Keratinocyte (primary cell): ENCODE measurements at regions not wholly inside any gene's neighbourhood (a gene's known extent, or its start where the extent isn't known, plus 50 kb on each side); places are given as distances from the start of the nearest gene placed in this dataset.

ENCODE experiments used
- DNase-seq: peaks from one replicate; pipeline ENCODE4 v3.0.0-alpha.2; 2011; ENCODE audit warnings: low read depth, missing footprints, low spot score
- FAIRE-seq: peaks from 2 replicates; lab custom pipeline; 2011; peaks lifted over from hg19 to GRCh38; lab: Jason Lieb, UNC
- H2AFZ ChIP-seq: 2 replicates; pipeline ENCODE4 v1.6.0; 2012; ENCODE audit warnings: low read length, control low read depth, inconsistent platforms; ENCODE audit not compliant: control insufficient read depth
- H3K27ac ChIP-seq: 2 replicates; pipeline ENCODE4 v1.5.1; 2011; ENCODE audit warnings: low read length; ENCODE audit not compliant: control insufficient read depth, insufficient read depth
- H3K27me3 ChIP-seq: 3 replicates; pipeline ENCODE4 v1.6.0; 2011; ENCODE audit warnings: low read length; ENCODE audit not compliant: control insufficient read depth, insufficient read depth; ENCODE audit errors: extremely low read depth
- H3K36me3 ChIP-seq, 2 experiments: 2 replicates in 1 of 2; 3 replicates in 1 of 2; pipeline ENCODE4 v1.5.1; 2011; ENCODE audit warnings: low read length in 2 of 2, mild to moderate bottlenecking in 1 of 2; ENCODE audit not compliant: control insufficient read depth in 2 of 2, insufficient read depth in 2 of 2; ENCODE audit errors: extremely low read depth in 1 of 2
- H3K4me1 ChIP-seq: 3 replicates; pipeline ENCODE4 v1.5.1; 2011; ENCODE audit warnings: low read length; ENCODE audit not compliant: control insufficient read depth, insufficient read depth; ENCODE audit errors: extremely low read depth
- H3K4me2 ChIP-seq: 3 replicates; pipeline ENCODE4 v1.6.0; 2011; ENCODE audit warnings: low read depth, low read length; ENCODE audit not compliant: control insufficient read depth, insufficient read depth; ENCODE audit errors: extremely low read depth
- H3K4me3 ChIP-seq, 3 experiments: fragments of 200-600 bp in 1 of 3; sonication (generic) in 1 of 3; 2 replicates in 2 of 3; 3 replicates in 1 of 3; pipeline ENCODE4 v1.5.1; 2011 to 2016; ENCODE audit warnings: low read length in 3 of 3, mild to moderate bottlenecking in 3 of 3, control low read depth in 2 of 3, inconsistent platforms in 1 of 3, low read depth in 1 of 3, mixed read lengths in 1 of 3, mixed run types in 1 of 3, moderate library complexity in 1 of 3; ENCODE audit not compliant: control insufficient read depth in 2 of 3, insufficient read depth in 2 of 3; ENCODE audit errors: extremely low read depth in 1 of 3
- H3K79me2 ChIP-seq: 2 replicates; pipeline ENCODE4 v1.6.0; 2012; ENCODE audit warnings: low read length; ENCODE audit not compliant: control insufficient read depth, insufficient read depth
- H3K9ac ChIP-seq: 3 replicates; pipeline ENCODE4 v1.6.0; 2011; ENCODE audit warnings: low read length; ENCODE audit not compliant: control insufficient read depth, insufficient read depth; ENCODE audit errors: extremely low read depth
- H3K9me1 ChIP-seq: 3 replicates; pipeline ENCODE4 v1.6.0; 2011; ENCODE audit warnings: low read length; ENCODE audit not compliant: control insufficient read depth, insufficient read depth; ENCODE audit errors: extremely low read depth
- H3K9me3 ChIP-seq: 2 replicates; pipeline ENCODE4 v1.5.1; 2012; ENCODE audit warnings: low read depth, low read length; ENCODE audit not compliant: control insufficient read depth
- H4K20me1 ChIP-seq: 3 replicates; pipeline ENCODE4 v1.6.0; 2011; ENCODE audit warnings: low read length; ENCODE audit not compliant: control insufficient read depth, insufficient read depth; ENCODE audit errors: extremely low read depth
- CTCF ChIP-seq, 3 experiments: IDR thresholded peaks in 1 of 3; conservative IDR thresholded peaks in 1 of 3; optimal IDR thresholded peaks in 1 of 3; 2 replicates in 2 of 3; 3 replicates in 1 of 3; pipeline versions ENCODE3 to v1.5.1; 2011; ENCODE audit warnings: low read length in 3 of 3, mild to moderate bottlenecking in 3 of 3, moderate library complexity in 2 of 3, control low read depth in 1 of 3, inconsistent platforms in 1 of 3; ENCODE audit not compliant: insufficient read depth in 2 of 3; ENCODE audit errors: extremely low read depth in 1 of 3
- EZH2 ChIP-seq: IDR thresholded peaks from one replicate; pipeline ENCODE4 v1.6.1; 2012; ENCODE audit warnings: inconsistent platforms, mild to moderate bottlenecking, low read length, moderate library complexity
- dilution Hi-C: fragments of 300-500 bp; cut with MboI; formaldehyde crosslinking; loops from one replicate; pipeline ENCODE4 v1.7.0; 2020; ENCODE audit warnings: low sequenced_read_pairs; ENCODE audit not compliant: extremely low pct_ligation_motif_present

GRCh38 chr5:125205601-125206225, 459.3 kb upstream of the ZNF608 start:
- Histone ChIP-seq H3K4me2 (no peak overlapping the region), H3K4me1 (peaks cover 13% of the 10 kb centered on the region), H3K27ac (no peak overlapping the region), H3K9me1 (no peaks in the 10 kb centered on the region), H3K9ac (no peak overlapping the region), H4K20me1 (no peaks in the 10 kb centered on the region), H2AFZ (no peak overlapping the region), H3K36me3 (no peaks in the 10 kb centered on the region), H3K27me3 (no peaks in the 10 kb centered on the region), H3K4me3 (no peak overlapping the region), H3K79me2 (no peaks in the 10 kb centered on the region), H3K9me3 (no peaks in the 10 kb centered on the region)
- TF ChIP-seq CTCF (optimal IDR thresholded peaks at IDR 0.05 in 1 of 3, IDR thresholded peaks at IDR 0.05 in 1 of 3, conservative IDR thresholded peaks at IDR 0.05 in 1 of 3; ENCODE audit: extremely low read depth in 1 of 3, insufficient read depth in 2 of 3, low read length in 3 of 3) (no peak), EZH2 (no peak)
- dilution Hi-C loops, result no loop called here
- FAIRE-seq, result no peak
- DNase-seq, result no peak

GRCh38 chr5:125207856-125208255, 461.4 kb upstream of the ZNF608 start:
- Histone ChIP-seq H3K9me1 (no peaks in the 10 kb centered on the region), H3K9me3 (no peaks in the 10 kb centered on the region), H3K27ac (no peak overlapping the region), H3K36me3 (no peaks in the 10 kb centered on the region), H3K4me3 (no peak overlapping the region), H3K79me2 (no peaks in the 10 kb centered on the region), H2AFZ (no peak overlapping the region), H3K4me1 (peaks cover 16% of the 10 kb centered on the region), H3K4me2 (no peak overlapping the region), H3K9ac (no peak overlapping the region), H4K20me1 (no peaks in the 10 kb centered on the region), H3K27me3 (no peaks in the 10 kb centered on the region)
- TF ChIP-seq EZH2 (no peak), CTCF (optimal IDR thresholded peaks at IDR 0.05 in 1 of 3, IDR thresholded peaks at IDR 0.05 in 1 of 3, conservative IDR thresholded peaks at IDR 0.05 in 1 of 3; ENCODE audit: extremely low read depth in 1 of 3, insufficient read depth in 2 of 3, low read length in 3 of 3) (no peak)
- dilution Hi-C loops, result no loop called here
- DNase-seq (no peak), FAIRE-seq (no peak)
